LoVo (cell line): ENCODE measurements at regions not wholly inside any gene's neighbourhood (a gene's known extent, or its start where the extent isn't known, plus 50 kb on each side); places are given as distances from the start of the nearest gene placed in this dataset.
A peak's percentile ranks its signal among the peaks of the same experiment; 100 is the strongest.

ENCODE experiments used
- DNase-seq: peaks from one replicate; pipeline ENCODE4 v3.0.0-alpha.2; 2016; ENCODE audit warnings: low spot score

GRCh38 chr18:5091741-5092140 is 105.3 kb downstream of the AKAIN1 start:
- DNase-seq, result no peak

DNA sequence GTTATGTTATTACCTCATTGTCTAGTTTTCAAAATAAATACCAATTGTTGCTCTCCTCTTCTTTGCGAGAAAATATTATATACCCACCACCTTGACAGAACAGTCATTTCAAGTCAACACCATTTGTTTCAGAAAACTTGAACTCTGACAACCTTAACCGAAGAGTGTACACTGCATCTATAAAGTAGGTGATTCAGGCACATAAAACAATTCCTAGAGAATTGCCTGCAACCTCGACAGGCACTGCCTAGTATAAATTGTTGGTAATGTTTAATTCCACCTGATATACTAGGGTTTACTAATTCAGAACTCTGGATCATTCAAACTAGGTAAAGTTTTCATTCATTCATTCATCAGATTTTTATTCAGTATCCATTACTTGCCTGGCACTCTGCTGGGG is 121.8 kb downstream of the AKAIN1 start:
- no peak for DNase-seq

DNA sequence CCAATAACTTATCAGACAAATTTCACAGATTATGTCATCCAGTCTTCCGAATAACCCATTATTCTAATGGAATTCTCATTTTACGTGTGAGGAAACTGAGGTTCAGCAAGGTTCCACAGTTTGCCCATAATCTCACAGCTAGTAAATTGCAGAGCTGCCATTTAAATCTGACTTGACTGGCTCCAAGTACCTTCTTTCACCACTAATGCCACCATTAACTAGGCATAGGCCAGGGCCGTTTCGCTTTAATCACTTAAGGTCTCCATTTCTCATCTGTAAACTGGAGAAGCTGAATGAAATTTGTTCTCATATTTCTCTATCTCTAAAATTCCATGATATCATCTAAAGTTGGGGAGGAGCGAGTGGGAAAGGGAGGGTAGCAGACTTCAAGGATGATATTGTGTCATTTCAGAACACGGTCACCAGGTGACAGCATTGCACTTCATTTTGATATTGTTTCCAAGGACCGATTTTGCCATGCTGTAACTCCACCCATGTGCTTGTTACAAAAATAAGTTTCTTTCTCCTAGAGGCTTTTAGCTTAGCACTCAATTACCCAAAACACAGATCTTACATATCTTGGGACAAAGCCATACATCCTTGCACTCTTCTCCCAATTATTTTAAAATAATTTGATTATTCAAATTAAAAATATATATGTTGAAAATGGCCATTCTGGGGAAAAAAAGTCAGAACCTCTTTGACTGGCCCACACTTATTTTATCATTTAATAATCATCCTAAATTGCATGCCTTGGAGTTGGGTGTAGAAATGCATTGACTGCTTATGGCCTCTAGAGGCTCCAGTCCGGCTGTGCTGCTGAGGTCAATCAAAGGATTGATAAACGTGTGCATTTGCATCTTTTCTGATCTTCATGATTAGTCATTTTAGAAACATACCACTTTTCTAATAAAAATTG is 123.8 kb downstream of the AKAIN1 start:
- DNase-seq, result peak; percentile 21

DNA sequence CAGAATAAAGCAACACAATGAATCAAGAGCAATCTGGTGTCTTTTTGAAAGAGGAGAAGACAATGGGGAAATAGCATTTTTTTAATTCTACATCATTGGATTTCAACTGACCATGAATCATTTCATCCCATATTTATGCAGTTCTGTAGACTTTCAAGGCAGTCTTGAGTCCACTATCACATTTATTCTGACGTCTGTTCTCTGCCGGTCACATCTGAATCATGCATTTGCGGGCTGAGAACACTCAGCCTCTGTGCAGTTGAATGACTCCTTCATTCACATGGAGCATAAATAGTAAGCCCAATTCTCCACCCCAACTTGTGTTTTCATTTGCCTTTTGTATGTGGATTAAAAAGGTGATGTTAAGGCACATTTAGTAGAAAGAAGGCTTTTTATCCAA is 128.2 kb downstream of the AKAIN1 start:
- DNase-seq, result no peak

DNA sequence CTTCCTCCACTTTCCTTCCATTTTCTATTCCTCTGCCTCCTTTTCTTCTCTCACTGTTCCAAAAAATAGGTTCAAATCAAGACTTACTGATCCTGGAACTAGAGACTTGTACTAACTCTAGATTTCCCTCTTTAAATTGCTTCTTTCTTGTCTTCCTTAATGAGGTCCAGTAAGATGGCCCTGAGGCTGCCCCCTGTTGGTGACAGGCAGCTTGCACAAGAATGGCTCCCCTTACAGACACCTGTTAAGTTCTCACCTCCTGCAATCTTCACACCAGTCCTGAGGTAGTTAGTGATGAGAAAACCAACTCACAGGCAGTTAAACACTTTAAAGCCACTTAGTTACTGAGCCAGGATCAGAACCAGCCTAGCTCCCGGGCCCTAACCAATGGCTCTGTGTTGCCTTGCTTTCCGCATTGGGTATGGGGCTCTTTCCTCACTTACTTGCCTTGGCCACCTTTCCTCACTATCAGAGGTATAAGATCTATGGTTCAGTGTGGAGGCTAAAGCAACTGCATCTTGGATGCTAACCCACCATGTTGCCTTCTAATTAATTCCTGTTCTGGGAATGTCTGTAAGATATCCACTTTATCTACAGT is 130.6 kb downstream of the AKAIN1 start:
- no peak for DNase-seq

DNA sequence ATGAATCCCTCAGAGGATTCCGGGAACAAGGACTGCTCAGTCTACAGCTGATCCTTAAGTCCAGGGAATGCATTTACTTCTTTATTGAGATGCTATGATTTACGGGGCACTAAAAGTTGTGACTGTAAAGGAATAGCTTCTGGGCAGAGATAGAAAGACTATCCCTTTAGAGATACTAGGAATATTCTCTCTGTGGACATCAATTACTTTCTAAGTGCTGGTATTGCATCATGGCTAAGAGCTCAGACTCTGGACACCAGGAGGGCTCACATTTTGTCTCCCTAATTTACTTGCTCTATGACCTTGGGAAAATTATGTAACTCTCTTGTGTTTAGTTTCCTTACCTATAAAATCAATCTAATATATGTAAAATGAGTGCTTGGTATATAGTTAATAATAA is 131.4 kb downstream of the AKAIN1 start:
- DNase-seq, result no peak

- no peak for DNase-seq
Observed at GRCh38 chr18:5064841-5065370, 132.2 kb downstream of the AKAIN1 start.

DNA sequence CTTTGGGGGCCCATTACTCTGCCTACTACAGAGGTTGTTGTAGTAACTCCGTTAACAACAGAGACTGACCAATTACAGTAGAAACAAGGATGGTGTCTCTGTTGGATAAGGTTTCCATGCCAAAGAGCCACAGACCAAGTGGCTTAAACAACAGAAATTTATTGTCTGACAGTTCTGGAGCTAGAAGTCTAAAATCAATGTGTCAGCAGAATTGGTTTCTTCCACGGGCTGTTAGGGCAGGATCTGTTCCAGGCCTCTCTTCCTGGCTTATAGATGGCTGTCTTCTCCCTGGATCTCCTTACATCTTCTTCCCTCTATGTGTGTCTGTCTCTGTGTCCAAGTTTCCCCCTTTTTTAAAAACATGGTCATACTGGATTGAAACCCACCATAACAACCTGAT is 135.3 kb downstream of the AKAIN1 start:
- no peak for DNase-seq

- DNase-seq, result no peak
Observed at GRCh38 chr18:5060543-5060942, 136.5 kb downstream of the AKAIN1 start.

GRCh38 chr18:5059696-5060032 is 137.4 kb downstream of the AKAIN1 start:
- DNase-seq, result no peak

DNA sequence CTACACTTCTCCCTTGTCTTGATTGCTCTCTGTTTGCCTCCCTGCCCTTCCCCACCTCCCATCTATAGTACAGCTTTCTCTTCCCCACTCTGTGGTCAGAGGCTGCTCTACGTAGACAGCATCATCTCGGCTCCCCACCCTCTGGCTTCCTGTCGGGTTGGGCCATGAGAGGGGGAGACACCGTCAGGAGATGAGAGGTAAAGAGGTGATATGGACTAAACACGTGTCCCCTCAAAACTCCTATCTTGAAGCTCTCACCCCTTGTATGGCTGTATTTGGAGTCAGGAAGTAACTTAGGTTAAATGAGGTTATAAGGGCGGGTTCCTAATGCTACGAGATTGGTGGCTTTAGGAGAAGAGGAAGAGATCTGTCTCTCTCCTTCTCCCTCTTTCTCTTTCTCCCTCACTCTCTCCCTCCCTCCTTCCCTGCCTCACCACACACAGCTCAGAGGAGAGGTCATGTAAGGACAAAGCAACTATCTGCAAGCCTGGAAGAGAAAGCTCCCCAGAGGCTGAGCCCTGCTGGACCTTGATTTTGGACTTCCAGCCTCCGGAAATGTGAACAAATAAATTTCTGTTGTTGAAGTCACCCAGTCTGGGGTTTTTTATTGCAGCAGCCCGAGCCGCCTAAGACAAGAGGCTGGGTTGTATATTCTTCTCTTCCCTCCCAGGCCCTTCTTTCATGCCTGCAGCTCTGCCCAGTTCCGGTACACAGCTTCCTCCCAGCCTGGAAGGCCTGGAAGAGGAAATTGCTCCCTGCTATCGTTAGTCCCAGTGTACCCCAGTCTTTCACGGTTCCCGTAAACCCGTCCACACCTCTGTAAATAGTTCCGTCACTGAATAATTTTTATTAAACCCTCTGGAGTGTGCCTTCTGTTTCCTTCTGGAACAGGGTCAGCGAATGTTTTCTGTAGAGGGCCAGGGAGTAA is 138.0 kb downstream of the AKAIN1 start:
- DNase-seq, result no peak

DNA sequence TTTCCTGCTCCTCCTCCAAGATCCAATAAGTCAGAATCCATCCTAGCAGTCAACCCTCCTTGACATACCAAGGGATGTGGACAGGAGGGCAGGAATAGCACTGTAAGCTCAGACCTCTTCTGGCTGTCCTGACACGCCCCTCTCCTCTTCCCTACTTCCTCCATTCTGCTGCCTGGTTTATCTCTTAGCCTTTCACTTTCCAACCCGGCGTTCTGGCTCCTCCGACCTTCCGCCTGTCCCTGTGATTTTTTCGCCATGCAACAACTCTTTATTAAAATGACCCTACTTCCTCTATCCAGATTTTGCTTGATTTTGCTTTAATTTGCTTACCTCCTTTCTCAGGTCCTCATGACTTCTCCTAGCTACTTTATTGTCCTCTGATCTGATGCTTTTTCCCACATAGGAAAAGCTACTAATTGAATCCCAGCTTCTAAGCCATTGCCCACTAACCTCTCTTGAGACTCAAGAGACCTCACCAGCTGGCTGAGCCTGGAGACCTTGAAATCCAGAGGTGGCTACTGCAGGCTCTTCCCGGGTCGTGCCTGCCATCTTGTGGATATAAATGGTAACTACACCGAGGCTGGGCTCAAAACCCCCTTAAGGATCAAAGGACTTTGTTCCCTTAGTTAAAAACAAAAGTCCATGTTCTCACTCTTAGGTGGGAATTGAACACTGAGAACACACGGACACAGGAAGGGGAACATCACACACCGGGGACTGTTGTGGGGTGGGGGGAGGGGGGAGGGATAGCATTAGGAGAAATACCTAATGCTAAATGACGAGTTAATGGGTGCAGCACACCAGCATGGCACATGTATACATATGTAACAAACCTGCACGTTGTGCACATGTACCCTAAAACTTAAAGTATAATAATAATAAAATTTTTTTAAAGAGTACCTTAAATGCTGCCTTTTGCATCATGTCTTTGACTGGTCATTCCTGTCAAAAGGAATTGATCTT is 139.4 kb downstream of the AKAIN1 start:
- DNase-seq, result peak; percentile 67

DNA sequence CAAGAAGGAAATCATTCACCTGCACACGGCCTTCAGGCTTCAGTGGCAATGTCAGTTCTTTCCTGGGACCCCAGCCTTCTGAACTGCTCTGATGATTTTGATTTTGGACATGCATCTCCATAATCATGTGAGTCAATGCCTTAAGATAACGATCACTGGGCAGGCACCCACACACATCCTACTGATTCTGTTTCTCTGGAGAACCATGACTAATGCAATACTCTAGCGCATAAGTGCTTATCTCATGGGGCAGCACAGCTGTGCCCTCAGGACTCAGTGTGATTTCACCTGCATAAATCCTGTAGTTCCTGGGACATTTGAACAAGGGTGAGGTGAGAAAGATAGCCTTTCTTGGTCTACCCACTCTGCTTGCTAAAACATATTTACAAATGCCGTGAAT is 144.6 kb downstream of the AKAIN1 start:
- DNase-seq, result no peak

- no peak for DNase-seq
Observed at GRCh38 chr18:5051207-5051606, 145.8 kb downstream of the AKAIN1 start.

DNA sequence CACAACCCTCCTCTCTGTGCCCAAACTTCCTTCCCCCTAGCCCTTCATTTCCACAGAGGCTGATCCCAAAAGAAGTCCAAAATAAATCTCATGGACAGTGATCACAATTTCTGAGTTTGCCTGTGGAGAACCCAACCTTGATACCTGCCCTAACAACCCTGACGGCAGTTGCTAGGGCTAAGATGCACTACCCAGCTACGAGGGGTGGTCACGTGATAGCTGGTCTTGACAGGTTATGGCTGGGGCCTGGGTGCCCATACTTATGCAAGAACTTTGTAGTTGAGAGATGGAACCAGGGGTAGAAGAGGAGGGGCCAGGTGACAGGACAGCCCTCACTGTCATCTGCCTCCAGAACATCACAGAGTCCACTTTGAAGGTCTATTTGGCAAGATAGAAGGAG is 147.9 kb downstream of the AKAIN1 start:
- DNase-seq, result no peak

GRCh38 chr18:5040476-5040875 is 156.6 kb downstream of the AKAIN1 start:
- DNase-seq, result no peak

GRCh38 chr18:5036523-5036922 is 160.5 kb downstream of the AKAIN1 start:
- DNase-seq, result no peak

DNA sequence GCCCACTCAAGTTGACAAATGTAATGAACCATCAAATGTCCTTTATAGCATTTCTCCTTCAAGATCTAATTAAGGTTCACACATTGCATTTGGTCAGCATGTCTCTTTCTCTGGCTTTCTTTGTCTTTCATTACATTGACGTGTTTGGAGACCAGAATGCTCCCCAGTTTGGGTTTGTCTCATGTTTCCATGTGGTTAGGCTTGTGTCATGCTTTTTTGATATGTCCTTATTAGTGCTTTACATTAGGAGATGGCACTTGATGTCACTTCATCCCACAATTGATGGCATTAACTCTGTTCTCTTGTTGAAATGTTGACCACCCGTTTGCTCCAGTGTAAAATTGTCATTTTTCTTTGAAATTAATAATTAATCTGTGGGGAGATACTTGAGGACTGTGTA is 165.8 kb downstream of the AKAIN1 start:
- no peak for DNase-seq

DNA sequence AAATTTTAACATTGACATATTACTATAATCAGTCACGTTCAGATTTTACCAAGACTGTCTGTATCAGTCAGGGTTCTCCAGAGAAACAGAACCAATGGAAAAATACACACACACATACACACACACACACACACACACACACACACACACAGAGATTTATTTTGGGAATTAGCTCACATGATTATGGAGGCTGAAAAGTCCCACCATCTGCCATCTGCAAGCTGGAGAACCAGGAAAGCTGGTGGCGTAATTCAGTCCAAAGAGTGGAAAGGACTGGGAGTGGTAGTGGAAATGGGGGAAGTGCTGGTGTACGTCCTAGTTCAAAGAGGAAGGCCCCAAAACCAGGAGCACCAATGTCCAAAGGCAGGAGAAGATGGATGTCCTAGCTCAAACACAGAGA is 166.4 kb downstream of the AKAIN1 start:
- no peak for DNase-seq

GRCh38 chr18:5029592-5029991 is 167.5 kb downstream of the AKAIN1 start:
- DNase-seq, result no peak

GRCh38 chr18:5024741-5025140 is 172.3 kb downstream of the AKAIN1 start:
- no peak for DNase-seq
